Mucosa of descending colon (tissue), 3 donors: ENCODE measurements at regions not wholly inside any gene's neighbourhood (a gene's known extent, or its start where the extent isn't known, plus 50 kb on each side); places are given as distances from the start of the nearest gene placed in this dataset.

ENCODE experiments used
- ATAC-seq: fragments of 200-7000 bp; cut with Tn5 transposase; one replicate; pipeline ENCODE4 v1.9.1; 2020; ENCODE audit warnings: mild to moderate bottlenecking, moderate library complexity
- DNase-seq, 3 donors: peaks; one replicate each; pipeline ENCODE4 v3.0.0-alpha.2; 2020
- H3K36me3 ChIP-seq: fragments of 200-600 bp; one replicate; pipeline ENCODE4 v1.8.0; 2021; ENCODE audit warnings: low read depth, mild to moderate bottlenecking
- H3K4me1 ChIP-seq: fragments of 200-600 bp; one replicate; pipeline ENCODE4 v1.8.0; 2021; ENCODE audit warnings: low read depth, mild to moderate bottlenecking
- H3K4me3 ChIP-seq: fragments of 200-600 bp; one replicate; pipeline ENCODE4 v1.8.0; 2021; ENCODE audit warnings: mild to moderate bottlenecking
- H3K9me3 ChIP-seq: fragments of 200-600 bp; one replicate; pipeline ENCODE4 v1.8.0; 2021; ENCODE audit warnings: mild to moderate bottlenecking
- intact Hi-C, 2 donors: fragments of 100-400 bp; cut with DNase I in 1 of 2; cut with micrococcal nuclease in 1 of 2; formaldehyde crosslinking; loops; one replicate each; pipeline versions ENCODE4 v1.11.0 to v1.11.1; 2022; cut with DNase I, micrococcal nuclease
- TF ChIP-seq, protein P1 (sequence below): fragments of 200-600 bp; IDR thresholded peaks from one replicate; pipeline ENCODE4 v1.8.0; 2022; ENCODE audit warnings: antibody characterized with exemption, mild to moderate bottlenecking
- donor health status: DM: no; HTN: no; CAD: no; lungs with moderate emphysema.
- donor health status: DM: no; HTN: no; CAD: no.
- donor health status: DM: no; HTN: yes; CAD: no.

DNA sequence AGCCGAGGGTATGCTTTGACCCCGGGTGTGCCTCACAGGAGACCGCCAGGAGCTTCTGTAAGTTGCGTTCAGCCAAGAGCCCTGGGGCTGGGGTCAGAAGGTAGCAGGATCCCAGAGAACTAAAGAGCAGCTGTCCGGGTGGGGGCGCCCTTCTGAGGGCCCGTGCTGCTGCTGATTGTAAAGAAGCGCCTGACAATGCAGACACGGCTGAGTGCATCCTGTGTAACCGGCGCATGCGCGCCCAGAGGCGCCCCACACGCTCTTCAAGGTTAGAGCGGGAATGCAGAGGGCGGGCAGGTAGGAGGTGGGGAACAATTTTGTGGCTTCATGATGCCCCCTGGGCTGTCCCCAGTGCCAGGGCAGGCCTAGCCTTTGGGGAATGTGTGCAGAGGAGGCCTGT is 210.2 kb upstream of the CTBP2 start:
- intact Hi-C loops = no loop called here
- Histone ChIP-seq H3K4me3 (no peak overlapping the region), H3K4me1 (no peaks in the 10 kb centered on the region), H3K9me3 (no peaks in the 10 kb centered on the region), H3K36me3 (no peaks in the 10 kb centered on the region)
- TF ChIP-seq, protein P1, sequence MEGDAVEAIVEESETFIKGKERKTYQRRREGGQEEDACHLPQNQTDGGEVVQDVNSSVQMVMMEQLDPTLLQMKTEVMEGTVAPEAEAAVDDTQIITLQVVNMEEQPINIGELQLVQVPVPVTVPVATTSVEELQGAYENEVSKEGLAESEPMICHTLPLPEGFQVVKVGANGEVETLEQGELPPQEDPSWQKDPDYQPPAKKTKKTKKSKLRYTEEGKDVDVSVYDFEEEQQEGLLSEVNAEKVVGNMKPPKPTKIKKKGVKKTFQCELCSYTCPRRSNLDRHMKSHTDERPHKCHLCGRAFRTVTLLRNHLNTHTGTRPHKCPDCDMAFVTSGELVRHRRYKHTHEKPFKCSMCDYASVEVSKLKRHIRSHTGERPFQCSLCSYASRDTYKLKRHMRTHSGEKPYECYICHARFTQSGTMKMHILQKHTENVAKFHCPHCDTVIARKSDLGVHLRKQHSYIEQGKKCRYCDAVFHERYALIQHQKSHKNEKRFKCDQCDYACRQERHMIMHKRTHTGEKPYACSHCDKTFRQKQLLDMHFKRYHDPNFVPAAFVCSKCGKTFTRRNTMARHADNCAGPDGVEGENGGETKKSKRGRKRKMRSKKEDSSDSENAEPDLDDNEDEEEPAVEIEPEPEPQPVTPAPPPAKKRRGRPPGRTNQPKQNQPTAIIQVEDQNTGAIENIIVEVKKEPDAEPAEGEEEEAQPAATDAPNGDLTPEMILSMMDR = no peak
- DNase-seq = peak in 1 of 3 donors; percentile 4
- no peak for ATAC-seq

DNA sequence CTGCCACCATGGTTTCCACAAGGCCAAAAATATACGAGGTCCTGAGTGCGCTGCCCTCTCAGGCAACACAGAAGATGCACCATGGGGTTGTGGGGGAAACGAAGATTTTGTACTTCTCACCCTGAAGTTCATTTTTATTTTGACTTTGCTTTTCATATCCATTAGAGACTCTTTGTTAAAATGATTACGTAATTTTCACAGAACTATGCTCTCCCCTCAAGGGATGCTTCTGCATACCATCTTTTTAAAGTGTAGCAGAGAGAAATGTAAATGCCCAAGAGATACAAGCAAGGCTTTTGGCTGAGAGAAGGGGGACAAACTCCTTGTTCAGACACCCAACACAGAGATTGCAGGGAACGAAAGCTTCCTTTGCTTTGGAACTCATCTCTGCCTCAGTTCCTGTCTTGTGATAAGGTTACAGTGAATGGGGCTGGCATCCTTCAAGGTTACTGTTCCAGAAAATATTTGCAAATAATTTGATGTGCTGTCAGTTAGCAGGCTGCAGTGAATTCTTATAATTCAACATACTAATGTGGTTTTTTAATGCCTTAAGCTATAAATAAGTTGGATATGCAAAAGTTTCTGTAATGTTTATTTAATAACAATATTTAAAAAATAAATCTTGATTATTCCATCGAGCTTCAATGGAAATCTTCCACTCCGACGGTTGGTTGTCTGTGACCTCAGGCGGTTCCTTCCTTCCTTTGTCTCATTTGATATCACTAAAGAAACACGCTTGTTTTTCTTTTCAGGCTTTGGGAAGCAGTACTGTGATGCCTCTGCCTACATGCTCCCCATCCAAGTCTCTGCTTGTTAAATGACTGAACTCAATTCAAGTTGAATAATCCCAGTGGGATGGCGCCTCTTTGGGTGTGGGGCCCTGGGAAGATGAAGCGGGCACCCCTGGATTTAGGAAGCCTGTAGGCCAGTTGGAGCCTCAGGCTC is 209.3 kb upstream of the CTBP2 start:
- H3K36me3 ChIP-seq = no peaks in the 10 kb centered on the region
- no peaks in the 10 kb centered on the region for H3K4me1 ChIP-seq

DNA sequence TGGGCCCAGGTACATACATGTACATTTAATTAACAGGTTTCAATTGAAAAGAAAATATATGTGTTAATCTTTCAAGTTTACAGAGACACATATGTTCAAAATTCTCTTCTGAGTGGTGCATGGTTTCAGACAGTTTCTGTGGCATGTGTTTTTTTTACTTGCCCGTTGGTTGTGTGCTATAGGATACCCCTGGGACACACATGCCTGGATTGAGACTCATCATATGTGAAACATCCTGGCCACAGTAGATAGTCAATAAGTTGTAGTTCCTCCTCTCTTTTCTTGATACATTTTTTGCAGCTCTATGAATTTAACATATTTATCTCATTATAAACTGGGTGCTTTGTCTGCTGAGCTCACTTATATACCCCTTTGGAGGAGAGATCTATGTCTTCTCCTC is 207.8 kb upstream of the CTBP2 start:
- Histone ChIP-seq H3K4me1 (no peaks in the 10 kb centered on the region), H3K4me3 (no peak overlapping the region), H3K36me3 (no peaks in the 10 kb centered on the region), H3K9me3 (no peaks in the 10 kb centered on the region)
- TF ChIP-seq, protein P1 = no peak
- intact Hi-C loops = no loop called here
- ATAC-seq = no peak
- DNase-seq = no peak

More for the DNA sequence above, 209.3 kb upstream of the CTBP2 start:
- Histone ChIP-seq H3K4me3 (no peak overlapping the region), H3K9me3 (no peaks in the 10 kb centered on the region)
- ATAC-seq (no peak), DNase-seq (no peak)
- intact Hi-C loops = no loop called here
- TF ChIP-seq, protein P1 = no peak

DNA sequence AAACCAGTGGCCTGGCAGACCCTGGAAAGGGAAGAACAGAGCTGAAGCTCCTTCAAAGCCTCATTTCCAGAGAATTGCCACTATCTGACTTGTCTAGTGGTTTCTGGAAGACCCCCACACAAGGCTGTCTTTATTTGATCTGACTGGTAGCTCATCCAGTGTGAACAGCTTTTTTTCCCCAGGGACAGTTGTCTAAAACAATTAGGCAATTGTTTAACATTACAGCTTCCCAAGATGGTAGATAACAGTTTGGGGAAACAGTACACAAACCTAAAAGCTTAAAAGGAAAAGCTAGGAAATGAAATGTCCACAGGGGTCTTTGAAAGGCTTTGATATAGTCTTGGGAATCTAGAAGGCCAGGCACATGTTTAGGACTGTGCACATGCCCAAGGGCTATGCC is 203.4 kb upstream of the CTBP2 start:
- Histone ChIP-seq H3K4me1 (no peaks in the 10 kb centered on the region), H3K9me3 (no peaks in the 10 kb centered on the region)
- no peak for ATAC-seq

DNA sequence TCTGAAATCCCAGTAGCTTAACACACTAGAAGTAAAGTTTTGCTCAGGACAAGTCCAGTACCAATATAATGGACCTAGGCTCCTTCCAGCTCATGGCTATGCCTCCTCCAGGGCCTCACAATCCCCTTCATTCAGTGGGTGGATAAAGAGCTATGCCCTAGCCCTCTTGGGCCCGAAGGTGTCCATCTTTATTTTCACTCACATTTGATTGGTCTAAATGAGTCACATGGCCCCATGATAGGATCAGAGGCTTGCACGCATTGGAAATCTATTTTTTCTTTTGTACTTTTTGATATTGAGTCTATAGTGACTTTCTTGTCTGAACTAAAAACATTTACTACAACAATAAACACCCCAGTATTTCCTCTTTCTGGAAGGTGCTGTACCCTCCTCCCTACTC is 202.6 kb upstream of the CTBP2 start:
- Histone ChIP-seq H3K4me3 (no peak overlapping the region), H3K9me3 (no peaks in the 10 kb centered on the region), H3K36me3 (no peaks in the 10 kb centered on the region), H3K4me1 (no peaks in the 10 kb centered on the region)
- ATAC-seq (no peak), DNase-seq (no peak)
- TF ChIP-seq, protein P1 = no peak
- intact Hi-C loops = no loop called here

More for the DNA sequence above, 203.4 kb upstream of the CTBP2 start:
- H3K4me3 ChIP-seq = no peak overlapping the region
- no peaks in the 10 kb centered on the region for H3K36me3 ChIP-seq
- TF ChIP-seq, protein P1 = no peak
- intact Hi-C loops = no loop called here
- no peak for DNase-seq
